Stimulated activated CD8-positive, alpha-beta memory T cell treated with anti-CD3 and anti-CD28 coated beads, Interleukin-15, amount 100 ng/mL, for 24 hours (primary cell): ENCODE measurements at regions not wholly inside any gene's neighbourhood (a gene's known extent, or its start where the extent isn't known, plus 50 kb on each side); places are given as distances from the start of the nearest gene placed in this dataset.
"Not testable (repeated sequence)": the region's sequence is repeated elsewhere in the genome, so short reads cannot be mapped to it uniquely, and the experiment has no call there.

Experiments
- DNase-seq: peaks from one replicate; pipeline ENCODE4 v3.0.0-alpha.2; 2020; ENCODE audit warnings: low read depth

DNA sequence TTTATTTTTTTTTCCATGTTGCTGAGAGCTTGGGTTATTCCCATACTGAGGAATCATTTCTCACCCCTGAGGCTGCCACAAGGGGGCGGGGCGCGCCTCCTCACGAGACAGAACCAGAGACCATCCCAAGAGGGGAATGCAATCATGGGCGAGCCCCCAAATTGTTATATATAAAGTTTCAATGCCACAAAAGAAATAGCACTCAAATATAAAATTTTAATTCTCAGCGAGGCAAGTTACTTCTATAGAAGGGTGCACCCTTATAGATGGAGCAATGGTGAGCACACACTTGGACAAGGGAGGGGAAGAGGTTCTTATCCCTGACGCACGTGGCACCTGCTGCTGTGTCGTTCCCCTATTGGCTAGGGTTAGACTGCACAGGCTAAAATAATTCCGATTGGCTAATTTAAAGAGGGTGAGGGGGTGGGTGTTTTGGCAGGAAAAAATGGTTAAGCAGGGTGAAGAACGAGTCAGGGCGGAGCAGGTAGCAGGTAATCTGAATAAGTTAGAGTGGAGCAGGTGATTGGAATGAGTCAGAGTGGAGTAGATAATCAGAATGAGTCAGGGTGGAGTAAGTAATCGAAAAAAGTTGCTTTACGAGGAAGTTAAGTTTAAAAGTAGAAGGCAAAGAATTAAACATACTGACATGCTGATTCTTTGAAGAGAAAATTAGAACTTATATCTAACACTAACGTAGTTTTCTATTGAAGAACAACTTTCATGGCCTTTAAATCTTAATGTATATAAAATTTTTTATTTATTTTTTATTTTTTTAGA is 177.5 kb downstream of the MTCL1 start:
- DNase-seq, result no peak

DNA sequence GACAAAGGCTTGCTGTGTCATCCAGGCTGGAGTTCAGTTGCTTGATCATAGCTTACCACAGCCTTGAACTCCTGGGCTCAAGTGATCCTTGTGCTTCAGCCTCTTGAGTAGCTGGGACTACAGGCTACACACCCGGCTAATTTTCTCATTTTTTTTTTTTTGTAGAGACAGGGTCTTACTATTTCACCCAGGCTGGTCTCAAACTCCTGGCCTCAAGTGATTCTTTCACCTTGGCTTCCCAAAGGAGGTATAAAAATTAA is 178.0 kb downstream of the MTCL1 start:
- no peak for DNase-seq

DNA sequence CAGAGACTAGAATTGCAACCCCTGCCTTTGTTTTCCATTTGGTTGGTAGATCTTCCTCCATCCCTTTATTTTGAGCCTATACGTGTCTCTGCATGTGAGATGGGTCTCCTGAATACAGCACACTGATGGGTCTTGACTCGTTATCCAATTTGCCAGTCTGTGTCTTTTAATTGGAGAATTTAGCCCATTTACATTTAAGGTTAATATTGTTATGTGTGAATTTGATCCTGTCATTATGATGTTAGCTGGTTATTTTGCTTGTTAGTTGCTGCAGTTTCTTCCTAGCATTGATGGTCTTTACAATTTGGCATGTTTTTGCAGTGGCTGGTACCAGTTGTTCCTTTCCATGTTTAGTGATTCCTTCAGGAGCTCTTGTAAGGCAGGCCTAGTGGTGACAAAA is 182.5 kb downstream of the MTCL1 start:
- not testable (repeated sequence) for DNase-seq

DNA sequence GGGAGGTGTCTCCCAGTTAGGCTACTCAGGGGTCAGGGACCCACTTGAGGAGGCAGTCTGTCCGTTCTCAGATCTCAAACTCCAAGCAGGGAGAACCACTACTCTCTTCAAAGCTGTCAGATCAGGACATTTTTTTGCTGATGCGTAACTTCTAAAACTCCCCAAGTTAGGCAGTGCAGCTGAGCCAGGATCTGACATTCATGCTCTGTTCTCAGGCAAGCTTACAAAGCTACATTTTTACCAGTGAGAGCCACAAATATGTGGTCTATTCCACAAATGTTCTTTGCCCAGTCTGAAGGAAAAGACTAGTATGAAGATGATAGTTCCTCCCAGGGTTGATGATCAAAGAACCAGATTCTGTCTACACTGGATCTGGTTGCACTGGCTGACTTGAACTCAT is 184.1 kb downstream of the MTCL1 start:
- DNase-seq, result no peak

GRCh38 chr18:8890503-8890902 is 185.1 kb downstream of the MTCL1 start:
- DNase-seq, result not testable (repeated sequence)

DNA sequence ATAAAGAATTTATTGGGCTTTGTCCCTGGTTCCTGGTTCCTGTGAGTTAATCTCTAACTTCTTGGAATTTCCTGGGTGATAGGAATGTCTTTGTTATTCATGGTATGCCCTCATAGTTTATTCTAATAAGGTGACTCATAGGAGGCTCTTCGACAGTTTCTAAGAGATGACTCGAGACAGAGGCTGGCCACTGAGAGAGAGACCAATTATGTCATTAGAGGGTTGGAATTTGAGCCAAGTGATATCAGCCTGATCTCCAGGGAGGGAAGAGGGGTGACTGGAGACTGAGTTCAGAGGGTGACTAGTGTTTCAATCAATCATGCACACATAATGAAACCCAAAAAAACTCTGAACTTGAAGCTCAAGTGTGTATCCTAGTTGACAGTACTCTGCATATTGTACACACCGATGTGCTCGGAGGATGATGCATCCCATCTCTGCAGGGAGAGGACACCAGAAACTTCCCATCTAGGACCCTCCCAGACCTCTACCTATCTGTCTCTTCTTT is 185.7 kb downstream of the MTCL1 start:
- DNase-seq, result no peak

- no peak for DNase-seq
These were observed 187.9 kb downstream of the MTCL1 start for GRCh38 chr18:8893221-8893620.

- DNase-seq, result no peak
These were observed 188.4 kb downstream of the MTCL1 start for GRCh38 chr18:8893628-8894231.

DNA sequence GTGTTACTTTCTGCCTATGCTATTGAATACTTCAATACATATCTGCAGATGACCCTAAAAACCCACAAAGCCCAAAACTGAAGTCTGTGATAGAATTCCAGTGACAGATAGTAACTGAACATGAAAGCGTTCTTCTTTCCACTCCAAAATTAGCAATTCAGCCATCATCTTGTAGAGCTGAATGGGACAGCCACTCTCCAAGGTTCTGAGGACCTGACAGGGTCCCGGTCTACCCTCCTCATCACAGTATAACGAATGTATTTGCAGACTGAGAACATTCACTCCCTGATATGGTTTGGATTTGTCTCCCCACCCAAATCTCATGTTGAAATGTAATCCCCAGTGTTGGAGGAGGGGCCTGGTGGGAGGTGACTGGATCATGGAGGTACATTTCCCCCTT is 189.5 kb downstream of the MTCL1 start:
- no peak for DNase-seq

GRCh38 chr18:8895341-8895740 is 190.0 kb downstream of the MTCL1 start:
- DNase-seq, result no peak

- DNase-seq, result no peak
These were observed 190.7 kb downstream of the MTCL1 start for GRCh38 chr18:8895987-8896619.

GRCh38 chr18:8899000-8899399 is 193.6 kb downstream of the MTCL1 start:
- no peak for DNase-seq

- DNase-seq, result no peak
These were observed 195.2 kb downstream of the MTCL1 start for GRCh38 chr18:8900552-8900951.

- no peak for DNase-seq
These were observed 195.7 kb downstream of the MTCL1 start for GRCh38 chr18:8901019-8901418.

DNA sequence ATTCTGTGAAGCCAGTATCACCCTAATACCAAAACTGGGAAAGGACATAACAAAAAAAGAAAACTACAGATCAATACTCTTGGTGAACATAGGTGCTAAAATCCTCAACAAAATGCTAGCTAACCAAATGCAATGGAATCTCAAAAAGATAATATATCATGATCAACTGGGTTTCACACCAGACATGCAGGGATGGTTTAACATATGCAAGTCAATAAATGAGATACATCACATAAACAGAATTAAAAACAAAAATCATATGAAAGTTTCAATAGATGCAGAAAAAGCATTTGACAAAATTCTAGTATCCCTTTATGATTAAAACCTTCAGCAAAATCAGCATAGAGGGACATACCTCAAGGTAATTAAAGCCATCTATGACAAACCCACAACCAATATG is 198.2 kb upstream of the NDUFV2 start:
- no peak for DNase-seq

DNA sequence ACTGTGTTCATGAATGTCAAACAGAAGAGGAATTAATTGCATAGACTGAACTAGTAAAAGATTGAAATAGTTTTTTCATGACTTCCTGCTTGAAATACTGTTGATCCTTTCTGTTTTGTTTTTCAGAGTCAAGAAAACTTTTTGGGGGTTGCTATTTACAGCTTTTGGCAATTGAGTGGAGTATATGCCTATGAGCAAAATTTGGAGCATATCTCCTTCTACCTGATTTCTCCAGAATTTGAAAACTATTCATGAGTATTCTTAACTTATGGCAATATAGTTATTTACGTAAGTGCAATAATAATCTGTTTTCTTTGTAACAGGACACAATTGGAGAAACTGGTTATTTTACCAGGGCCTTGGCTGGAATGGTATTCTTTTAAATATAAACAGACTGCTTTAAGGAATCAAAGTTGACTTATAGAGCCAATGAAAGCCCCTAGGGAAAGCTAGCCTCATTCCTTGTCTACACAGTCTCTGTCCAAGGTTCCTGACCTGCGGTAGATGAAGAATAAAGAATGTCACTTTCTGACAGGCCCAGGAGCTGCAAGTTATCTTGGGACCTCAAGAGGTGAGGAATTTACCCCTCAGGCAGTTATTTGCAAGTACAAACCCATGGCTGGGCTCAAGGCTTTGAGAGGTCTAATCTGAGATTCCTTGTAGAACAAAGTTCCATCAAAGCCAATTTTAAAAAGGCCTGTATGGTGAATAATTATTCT is 193.5 kb upstream of the NDUFV2 start:
- DNase-seq, result no peak

- DNase-seq, result no peak
These were observed 192.2 kb upstream of the NDUFV2 start for GRCh38 chr18:8910186-8910822.

- DNase-seq, result no peak
These were observed 191.7 kb upstream of the NDUFV2 start for GRCh38 chr18:8910843-8911242.

- no peak for DNase-seq
These were observed 190.8 kb upstream of the NDUFV2 start for GRCh38 chr18:8911408-8912340.

- DNase-seq, result no peak
These were observed 189.9 kb upstream of the NDUFV2 start for GRCh38 chr18:8912348-8913326.
